Activated gamma-delta T cell (primary cell): ENCODE measurements at regions not wholly inside any gene's neighbourhood (a gene's known extent, or its start where the extent isn't known, plus 50 kb on each side); places are given as distances from the start of the nearest gene placed in this dataset.

Source experiments
- DNase-seq: peaks from one replicate; lab custom pipeline; 2025; lab: John Stamatoyannopoulos, UW

GRCh38 chr10:129020651-129021330, 446.2 kb upstream of the MGMT start:
- DNase-seq: no peak

- DNase-seq: no peak
Measured at GRCh38 chr10:129021594-129022304, 445.3 kb upstream of the MGMT start.

GRCh38 chr10:129023082-129023481, 444.0 kb upstream of the MGMT start:
- DNase-seq: no peak

- DNase-seq: no peak
Measured at GRCh38 chr10:129024046-129024445, 443.0 kb upstream of the MGMT start.

GRCh38 chr10:129025787-129026186, 441.3 kb upstream of the MGMT start:
- no peak for DNase-seq

GRCh38 chr10:129027906-129028305, 439.1 kb upstream of the MGMT start:
- no peak for DNase-seq

- DNase-seq: no peak
Measured at GRCh38 chr10:129028451-129028850, 438.6 kb upstream of the MGMT start.

GRCh38 chr10:129029051-129029450, 438.0 kb upstream of the MGMT start:
- DNase-seq: no peak

- no peak for DNase-seq
Measured at GRCh38 chr10:129029851-129030602, 437.0 kb upstream of the MGMT start.

- no peak for DNase-seq
Measured at GRCh38 chr10:129030603-129030895, 436.5 kb upstream of the MGMT start.

GRCh38 chr10:129030996-129031843, 435.8 kb upstream of the MGMT start:
- no peak for DNase-seq

GRCh38 chr10:129031844-129032150, 435.2 kb upstream of the MGMT start:
- no peak for DNase-seq

- DNase-seq: no peak
Measured at GRCh38 chr10:129032372-129033313, 434.4 kb upstream of the MGMT start.

GRCh38 chr10:129033340-129033739, 433.7 kb upstream of the MGMT start:
- no peak for DNase-seq

GRCh38 chr10:129033790-129034272, 433.2 kb upstream of the MGMT start:
- no peak for DNase-seq

- no peak for DNase-seq
Measured at GRCh38 chr10:129035052-129035827, 431.8 kb upstream of the MGMT start.

- DNase-seq: no peak
Measured at GRCh38 chr10:129038522-129038921, 428.5 kb upstream of the MGMT start.

GRCh38 chr10:129039406-129040370, 427.4 kb upstream of the MGMT start:
- DNase-seq: no peak

GRCh38 chr10:129040377-129040776, 426.7 kb upstream of the MGMT start:
- DNase-seq: no peak
